Activated CD4-positive, alpha-beta T cell treated with anti-CD3 and anti-CD28 coated beads, Interleukin-2, amount 10 ng/mL, durations not matched to agents 24 days and 14 days (primary cell): ENCODE measurements at regions not wholly inside any gene's neighbourhood (a gene's known extent, or its start where the extent isn't known, plus 50 kb on each side); places are given as distances from the start of the nearest gene placed in this dataset.
"Not testable (repeated sequence)": the region's sequence is repeated elsewhere in the genome, so short reads cannot be mapped to it uniquely, and the experiment has no call there.

Source experiments
- DNase-seq: peaks from one replicate; pipeline ENCODE4 v3.0.0; 2022
- H3K27ac Mint-ChIP-seq: one replicate; pipeline ENCODE4 v1.8.0; 2022; ENCODE audit warnings: mild to moderate bottlenecking, mixed read lengths
- H3K27me3 Mint-ChIP-seq: one replicate; pipeline ENCODE4 v1.8.0; 2022; ENCODE audit warnings: mixed read lengths
- H3K36me3 Mint-ChIP-seq: one replicate; pipeline ENCODE4 v1.8.0; 2022; ENCODE audit warnings: low read depth, mild to moderate bottlenecking, mixed read lengths
- H3K4me1 Mint-ChIP-seq: one replicate; pipeline ENCODE4 v1.8.0; 2021; ENCODE audit warnings: mixed read lengths
- H3K4me3 Mint-ChIP-seq: one replicate; pipeline ENCODE4 v1.8.0; 2022; ENCODE audit warnings: mild to moderate bottlenecking, moderate library complexity, mixed read lengths
- H3K9me3 Mint-ChIP-seq: one replicate; pipeline ENCODE4 v1.8.0; 2021; ENCODE audit warnings: mixed read lengths
- intact Hi-C: fragments of 100-400 bp; cut with micrococcal nuclease; formaldehyde crosslinking; loops from one replicate; pipeline ENCODE4 v1.15.1; 2023

- intact Hi-C loops, result no loop called here
- Mint-ChIP-seq H3K27ac (no peak overlapping the region), H3K27me3 (no peaks in the 10 kb centered on the region), H3K9me3 (no peaks in the 10 kb centered on the region), H3K36me3 (no peaks in the 10 kb centered on the region), H3K4me1 (no peaks in the 10 kb centered on the region), H3K4me3 (no peak overlapping the region)
- DNase-seq, result no peak
Observed at GRCh38 chr2:138267902-138268254, 233.7 kb upstream of the SPOPL start.

- Mint-ChIP-seq H3K4me1 (no peaks in the 10 kb centered on the region), H3K4me3 (no peak overlapping the region), H3K36me3 (no peaks in the 10 kb centered on the region), H3K9me3 (no peaks in the 10 kb centered on the region), H3K27me3 (no peaks in the 10 kb centered on the region), H3K27ac (no peak overlapping the region)
- DNase-seq, result no peak
- intact Hi-C loops, result no loop called here
Observed at GRCh38 chr2:138269765-138270164, 231.8 kb upstream of the SPOPL start.

- Mint-ChIP-seq H3K9me3 (no peaks in the 10 kb centered on the region), H3K4me3 (no peak overlapping the region), H3K27ac (no peak overlapping the region), H3K27me3 (no peaks in the 10 kb centered on the region), H3K4me1 (no peaks in the 10 kb centered on the region), H3K36me3 (no peaks in the 10 kb centered on the region)
- DNase-seq, result no peak
- intact Hi-C loops, result no loop called here
Observed at GRCh38 chr2:138271467-138271866, 230.1 kb upstream of the SPOPL start.

- Mint-ChIP-seq H3K27me3 (no peaks in the 10 kb centered on the region), H3K36me3 (no peaks in the 10 kb centered on the region)
- intact Hi-C loops, result no loop called here
Observed at GRCh38 chr2:138272524-138273195, 228.9 kb upstream of the SPOPL start.

GRCh38 chr2:138273280-138273679, 228.3 kb upstream of the SPOPL start:
- H3K27me3 Mint-ChIP-seq, H3K9me3 Mint-ChIP-seq, H3K4me1 Mint-ChIP-seq, DNase-seq, H3K4me3 Mint-ChIP-seq, H3K27ac Mint-ChIP-seq, intact Hi-C loops, H3K36me3 Mint-ChIP-seq: not testable (repeated sequence)

More at GRCh38 chr2:138272524-138273195, 228.9 kb upstream of the SPOPL start:
- Mint-ChIP-seq H3K4me3 (no peak overlapping the region), H3K9me3 (no peaks in the 10 kb centered on the region), H3K27ac (no peak overlapping the region), H3K4me1 (no peaks in the 10 kb centered on the region)
- DNase-seq, result no peak

- intact Hi-C loops, result no loop called here
- H3K27me3 Mint-ChIP-seq, result no peaks in the 10 kb centered on the region
- no peaks in the 10 kb centered on the region for H3K36me3 Mint-ChIP-seq
- no peak for DNase-seq
- H3K27ac Mint-ChIP-seq, result no peak overlapping the region
- H3K4me3 Mint-ChIP-seq, result no peak overlapping the region
- H3K9me3 Mint-ChIP-seq, result no peaks in the 10 kb centered on the region
- H3K4me1 Mint-ChIP-seq, result no peaks in the 10 kb centered on the region
Observed at GRCh38 chr2:138274421-138275291, 226.9 kb upstream of the SPOPL start.

- H3K4me3 Mint-ChIP-seq, result no peak overlapping the region
- H3K27ac Mint-ChIP-seq, result no peak overlapping the region
- intact Hi-C loops, result no loop called here
Observed at GRCh38 chr2:138275292-138275690, 226.3 kb upstream of the SPOPL start.

DNA sequence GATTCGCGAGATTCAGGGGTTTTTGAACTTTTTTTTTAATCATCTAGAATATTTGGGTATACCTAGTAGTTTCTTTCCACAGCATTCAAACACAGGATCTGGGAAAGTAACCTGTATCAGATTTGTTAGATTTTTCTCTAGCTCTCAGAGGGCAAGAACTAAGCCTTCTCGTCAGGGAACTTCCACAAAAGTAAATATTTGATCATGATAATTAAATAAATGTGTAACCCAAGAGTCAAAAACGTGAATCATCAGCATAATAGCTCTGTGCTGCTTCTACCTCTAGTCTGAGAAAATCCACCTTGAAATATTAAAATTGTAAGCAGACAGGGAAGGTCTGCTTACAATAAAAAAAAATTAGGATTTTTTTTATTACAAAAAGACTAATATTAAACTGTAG, 225.7 kb upstream of the SPOPL start:
- H3K9me3 Mint-ChIP-seq, result no peaks in the 10 kb centered on the region
- H3K4me1 Mint-ChIP-seq, result no peaks in the 10 kb centered on the region
- intact Hi-C loops, result no loop called here
- H3K27ac Mint-ChIP-seq, result no peak overlapping the region
- H3K27me3 Mint-ChIP-seq, result no peaks in the 10 kb centered on the region
- DNase-seq, result no peak
- no peaks in the 10 kb centered on the region for H3K36me3 Mint-ChIP-seq
- H3K4me3 Mint-ChIP-seq, result no peak overlapping the region

More at GRCh38 chr2:138275292-138275690, 226.3 kb upstream of the SPOPL start:
- Mint-ChIP-seq H3K36me3 (no peaks in the 10 kb centered on the region), H3K27me3 (no peaks in the 10 kb centered on the region), H3K4me1 (no peaks in the 10 kb centered on the region), H3K9me3 (no peaks in the 10 kb centered on the region)
- DNase-seq, result no peak

DNA sequence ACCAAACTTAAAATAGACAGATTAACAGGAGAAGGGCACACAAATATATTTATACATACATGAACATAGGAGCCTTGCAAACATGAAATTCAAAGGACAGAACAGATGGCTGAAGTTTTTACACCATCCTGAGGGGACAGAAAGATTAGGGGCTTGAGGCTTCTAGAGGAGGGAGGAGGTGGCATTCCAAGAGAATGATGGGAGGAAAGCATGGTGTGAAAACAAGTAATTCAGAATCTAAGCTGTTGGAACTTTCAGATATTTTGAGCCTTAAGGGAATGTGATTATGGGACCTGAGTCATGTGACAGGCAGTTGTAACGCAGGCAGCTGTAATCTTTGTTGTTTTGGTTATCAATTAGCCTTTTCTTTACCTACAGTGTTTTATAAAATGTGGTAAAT, 225.2 kb upstream of the SPOPL start:
- Mint-ChIP-seq H3K27ac (no peak overlapping the region), H3K36me3 (no peaks in the 10 kb centered on the region), H3K4me1 (no peaks in the 10 kb centered on the region), H3K9me3 (no peaks in the 10 kb centered on the region), H3K27me3 (no peaks in the 10 kb centered on the region), H3K4me3 (no peak overlapping the region)
- no peak for DNase-seq
- intact Hi-C loops, result no loop called here

- intact Hi-C loops, result no loop called here
- Mint-ChIP-seq H3K36me3 (no peaks in the 10 kb centered on the region), H3K4me1 (no peaks in the 10 kb centered on the region), H3K27me3 (no peaks in the 10 kb centered on the region), H3K4me3 (no peak overlapping the region), H3K9me3 (no peaks in the 10 kb centered on the region), H3K27ac (no peak overlapping the region)
- no peak for DNase-seq
Observed at GRCh38 chr2:138277062-138277461, 224.5 kb upstream of the SPOPL start.

GRCh38 chr2:138279871-138280270, 221.7 kb upstream of the SPOPL start:
- no peaks in the 10 kb centered on the region for H3K36me3 Mint-ChIP-seq
- no peaks in the 10 kb centered on the region for H3K4me1 Mint-ChIP-seq
- no peak overlapping the region for H3K27ac Mint-ChIP-seq
- H3K27me3 Mint-ChIP-seq, result no peaks in the 10 kb centered on the region
- no peak overlapping the region for H3K4me3 Mint-ChIP-seq
- intact Hi-C loops, result no loop called here
- no peaks in the 10 kb centered on the region for H3K9me3 Mint-ChIP-seq
- DNase-seq, result no peak

DNA sequence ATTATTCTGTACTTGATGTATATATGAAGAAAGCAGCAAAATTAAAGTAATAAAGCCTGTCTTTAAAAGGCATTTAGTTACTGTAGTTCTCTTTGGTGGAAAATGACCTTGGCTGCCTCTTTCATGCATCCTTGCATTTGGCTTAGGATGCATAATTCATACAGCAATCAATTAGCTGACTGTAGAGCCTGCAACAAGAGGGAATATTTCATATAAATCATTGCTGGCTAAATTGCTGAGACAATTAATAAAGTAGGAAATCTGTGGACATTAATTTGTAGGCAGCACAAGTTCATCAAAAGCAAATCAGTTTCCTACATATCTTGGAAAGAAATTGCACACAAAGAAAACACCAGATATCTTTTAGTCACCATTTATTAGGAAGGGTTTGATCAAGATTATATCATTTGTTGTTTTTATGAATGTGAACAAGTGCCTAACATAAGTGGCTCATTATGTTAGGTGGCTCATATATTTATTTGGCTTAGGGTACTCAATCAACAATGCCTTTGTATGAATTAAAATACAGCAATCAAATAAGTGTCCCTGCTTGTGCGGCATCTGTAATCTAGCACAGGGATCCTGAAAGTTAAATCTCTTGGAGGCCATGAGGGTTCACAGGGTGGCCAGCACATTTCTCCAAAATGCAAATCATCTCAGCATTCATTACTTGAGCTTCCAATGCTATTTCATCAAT, 220.4 kb upstream of the SPOPL start:
- Mint-ChIP-seq H3K4me3 (no peak overlapping the region), H3K27me3 (no peaks in the 10 kb centered on the region), H3K9me3 (no peaks in the 10 kb centered on the region), H3K4me1 (no peaks in the 10 kb centered on the region), H3K27ac (no peak overlapping the region), H3K36me3 (no peaks in the 10 kb centered on the region)
- DNase-seq, result no peak
- intact Hi-C loops, result no loop called here

GRCh38 chr2:138282014-138282672, 219.4 kb upstream of the SPOPL start:
- Mint-ChIP-seq H3K4me3 (no peak overlapping the region), H3K9me3 (no peaks in the 10 kb centered on the region), H3K27ac (no peak overlapping the region), H3K36me3 (no peaks in the 10 kb centered on the region), H3K27me3 (no peaks in the 10 kb centered on the region), H3K4me1 (no peaks in the 10 kb centered on the region)
- no peak for DNase-seq
- intact Hi-C loops, result no loop called here

- Mint-ChIP-seq H3K27ac (no peak overlapping the region), H3K9me3 (peaks cover 10% of the 10 kb centered on the region), H3K27me3 (no peaks in the 10 kb centered on the region), H3K36me3 (no peaks in the 10 kb centered on the region), H3K4me1 (no peaks in the 10 kb centered on the region), H3K4me3 (no peak overlapping the region)
- intact Hi-C loops, result no loop called here
- no peak for DNase-seq
Observed at GRCh38 chr2:138291805-138292204, 209.8 kb upstream of the SPOPL start.
